ENCODE measurements at regions not wholly inside any gene's neighbourhood (a gene's known extent, or its start where the extent isn't known, plus 50 kb on each side); places are given as distances from the start of the nearest gene placed in this dataset.
A peak's percentile ranks its signal among the peaks of the same experiment; 100 is the strongest.
"Not testable (repeated sequence)": the region's sequence is repeated elsewhere in the genome, so short reads cannot be mapped to it uniquely, and the experiment has no call there.

DNA sequence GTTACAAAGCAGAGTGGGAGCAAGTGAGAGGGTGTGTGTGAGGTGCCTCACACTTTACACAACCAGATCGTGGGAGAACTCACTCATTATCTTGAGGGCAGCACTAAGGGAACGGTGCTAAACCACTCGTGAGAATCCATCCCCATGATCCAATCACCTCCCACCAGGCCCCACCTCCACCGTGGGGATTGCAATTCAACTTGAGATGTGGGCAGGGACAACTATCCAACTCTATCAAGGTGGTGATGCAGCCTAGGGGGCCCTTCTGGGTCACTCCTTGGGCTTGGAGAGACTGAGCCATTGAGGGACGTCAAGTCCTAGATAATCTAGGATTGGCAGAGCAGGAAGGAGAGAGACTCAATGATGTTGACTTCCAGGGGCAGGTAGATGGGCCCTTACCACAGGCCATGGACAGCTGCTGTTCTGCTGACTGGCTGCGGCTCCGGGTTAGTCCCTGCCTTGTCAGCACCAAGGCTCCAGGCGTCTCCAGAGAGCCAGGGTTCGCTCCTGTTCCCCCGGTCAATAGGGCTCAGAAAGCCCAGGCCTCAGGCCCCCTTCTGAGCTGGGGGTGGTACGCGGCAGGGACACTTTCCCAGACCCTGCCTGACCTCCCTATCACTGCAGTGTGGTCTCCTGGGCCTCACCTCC, 193.2 kb upstream of the HS6ST1 start:
- DNase-seq, result no peak

DNA sequence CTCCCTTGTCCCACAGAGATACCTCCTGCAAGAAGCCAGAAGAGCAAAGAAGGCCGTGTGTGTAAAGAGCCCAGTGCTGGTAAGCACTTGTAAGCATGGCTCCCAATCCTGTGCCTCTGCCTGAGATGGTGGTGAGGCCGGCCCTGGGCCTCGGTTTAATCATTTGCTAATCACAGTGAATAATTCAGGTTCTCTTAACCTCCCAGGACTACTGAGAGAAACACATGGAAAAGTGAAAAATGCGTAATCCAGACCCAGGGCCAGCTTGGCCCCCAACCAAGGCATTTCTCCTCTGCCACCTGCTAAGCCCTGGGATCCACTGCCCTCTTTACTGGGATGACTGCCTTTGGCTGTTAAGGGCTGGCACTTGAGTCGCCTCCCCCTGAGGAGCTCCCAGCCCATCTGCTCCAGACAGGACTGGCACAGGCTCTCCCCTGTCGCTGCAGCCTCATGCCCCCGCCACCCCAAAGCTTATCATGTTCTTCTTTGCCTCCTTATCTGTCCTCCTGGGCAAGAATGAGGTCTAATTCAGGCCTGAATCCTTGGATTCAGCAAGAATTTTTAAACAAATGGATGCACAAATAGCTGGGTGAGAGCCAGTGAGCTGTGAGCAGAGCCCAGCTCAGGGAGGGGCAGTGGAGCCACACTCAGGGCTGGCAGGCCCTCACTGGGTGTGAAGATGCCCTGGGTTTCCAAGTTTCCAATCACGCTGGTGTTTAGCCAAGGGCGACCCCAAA, 193.9 kb upstream of the HS6ST1 start:
- DNase-seq, result peak in 4 of 14 donors; percentile 4 to 99 (median 34)

DNA sequence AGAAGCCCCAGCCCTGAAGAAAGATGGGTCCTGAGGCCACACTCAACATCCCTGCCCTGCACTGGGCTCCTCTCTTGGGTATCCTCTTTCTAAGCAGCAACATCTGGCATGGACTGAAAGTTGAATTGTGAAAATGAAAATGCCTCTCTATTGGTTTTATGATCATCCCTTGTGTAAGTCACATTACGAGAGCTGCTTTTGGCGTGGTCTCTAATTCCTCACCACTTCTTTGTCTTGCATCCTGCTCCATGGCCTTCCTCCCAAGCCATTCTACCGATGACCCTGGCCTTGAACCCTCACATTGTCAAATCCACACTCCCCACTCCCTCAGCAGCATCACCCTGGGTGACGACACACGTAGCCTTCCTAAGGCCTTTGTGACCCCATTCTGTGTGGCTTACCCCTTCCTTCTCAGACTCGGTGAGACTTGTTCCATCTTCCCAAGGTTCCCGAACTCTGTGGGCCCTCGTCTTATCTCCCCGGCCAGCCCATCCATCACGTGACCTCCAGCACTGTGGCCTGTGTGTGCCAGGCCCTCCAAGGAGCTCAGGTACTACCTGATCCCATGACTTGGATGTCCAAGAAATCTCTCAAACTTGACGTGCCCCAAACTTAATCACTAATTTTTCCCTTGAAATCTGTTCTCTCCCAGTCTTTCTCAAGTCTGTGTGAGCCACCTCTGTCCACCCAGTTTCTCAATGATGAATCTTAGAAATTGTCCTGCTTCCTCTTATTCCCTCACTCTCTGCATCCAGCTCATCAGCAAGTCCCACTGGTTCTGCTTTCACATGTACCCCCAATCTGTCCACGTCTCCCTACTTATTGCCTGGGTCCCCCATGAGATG, 194.7 kb upstream of the HS6ST1 start:
- peak in 1 of 14 donors; percentile 20 for DNase-seq

DNA sequence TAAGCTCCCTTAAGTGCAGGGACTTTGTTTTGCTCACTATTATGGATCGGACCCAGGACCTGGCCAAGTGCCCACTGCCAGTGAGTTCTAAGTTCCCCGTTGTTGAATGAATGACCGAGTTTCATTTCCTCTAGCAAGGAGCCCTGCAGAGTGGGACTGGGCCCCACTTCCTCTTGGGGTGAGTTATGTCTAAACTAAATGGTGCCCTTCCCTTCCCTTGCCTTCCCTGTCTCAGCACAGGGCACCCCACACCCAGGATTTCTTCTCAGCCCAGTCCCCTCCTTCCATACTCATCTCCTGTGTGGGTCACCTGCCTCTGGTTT, 195.3 kb upstream of the HS6ST1 start:
- peak in 7 of 14 donors; percentile 6 to 43 (median 20) for DNase-seq

DNA sequence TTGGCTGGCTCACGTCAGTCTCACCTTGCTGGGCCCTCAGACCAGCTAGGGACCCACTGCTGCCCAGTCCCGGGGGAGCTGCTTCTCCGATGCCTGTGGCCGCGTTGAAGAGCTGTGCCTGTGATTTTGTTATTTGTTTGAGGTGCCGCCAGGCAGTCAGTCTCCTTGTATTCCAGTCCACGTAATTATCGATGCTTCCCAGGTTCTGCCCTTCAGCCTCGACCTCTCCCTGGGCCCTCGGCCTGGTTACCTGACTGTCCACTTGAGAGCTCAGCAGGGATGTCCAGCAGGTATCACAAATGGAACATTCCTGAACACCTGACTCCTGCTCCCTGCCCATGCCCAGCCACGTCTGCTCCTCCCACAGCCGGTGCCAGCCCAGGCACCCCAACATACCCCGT, 195.9 kb upstream of the HS6ST1 start:
- no peak for DNase-seq

DNA sequence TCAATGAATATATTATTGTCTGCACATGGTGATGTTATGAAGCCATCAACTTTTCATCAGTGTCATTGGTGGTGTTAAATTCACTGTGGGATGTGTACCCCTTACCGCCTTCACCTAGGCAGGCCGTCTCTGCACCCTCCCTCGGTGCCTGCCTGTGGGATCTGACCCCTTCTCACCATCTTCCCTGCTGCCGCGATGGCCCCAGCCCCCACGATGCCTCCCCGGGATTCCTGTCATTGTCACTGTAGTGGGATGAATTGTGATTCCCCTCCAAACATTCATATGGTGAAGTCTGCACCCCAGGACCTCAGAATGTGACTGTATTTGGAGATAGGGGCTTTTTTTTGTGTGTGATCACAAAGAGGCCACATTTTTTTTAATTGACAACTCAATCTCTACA, 198.3 kb upstream of the HS6ST1 start:
- DNase-seq, result no peak

DNA sequence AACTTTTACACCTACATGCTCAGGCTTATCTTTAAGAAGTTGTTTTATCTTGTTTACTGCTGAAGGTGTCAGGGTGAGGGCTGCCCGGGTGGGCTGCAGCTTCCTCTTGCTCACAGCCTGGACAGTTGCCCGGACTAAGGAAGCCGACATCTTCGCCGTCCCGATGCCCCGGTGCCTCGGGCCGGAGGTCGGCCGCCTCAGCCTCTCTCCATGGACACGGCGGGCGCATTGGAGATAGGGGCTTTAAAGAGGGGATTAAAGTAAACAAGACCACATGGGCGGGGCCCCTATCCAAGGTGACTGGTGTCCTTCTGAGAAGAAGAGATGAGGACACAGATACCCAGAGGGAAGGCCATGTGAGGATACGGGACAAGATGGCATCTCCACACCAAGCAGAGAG, 200.4 kb upstream of the HS6ST1 start:
- DNase-seq, result not testable (repeated sequence)

DNA sequence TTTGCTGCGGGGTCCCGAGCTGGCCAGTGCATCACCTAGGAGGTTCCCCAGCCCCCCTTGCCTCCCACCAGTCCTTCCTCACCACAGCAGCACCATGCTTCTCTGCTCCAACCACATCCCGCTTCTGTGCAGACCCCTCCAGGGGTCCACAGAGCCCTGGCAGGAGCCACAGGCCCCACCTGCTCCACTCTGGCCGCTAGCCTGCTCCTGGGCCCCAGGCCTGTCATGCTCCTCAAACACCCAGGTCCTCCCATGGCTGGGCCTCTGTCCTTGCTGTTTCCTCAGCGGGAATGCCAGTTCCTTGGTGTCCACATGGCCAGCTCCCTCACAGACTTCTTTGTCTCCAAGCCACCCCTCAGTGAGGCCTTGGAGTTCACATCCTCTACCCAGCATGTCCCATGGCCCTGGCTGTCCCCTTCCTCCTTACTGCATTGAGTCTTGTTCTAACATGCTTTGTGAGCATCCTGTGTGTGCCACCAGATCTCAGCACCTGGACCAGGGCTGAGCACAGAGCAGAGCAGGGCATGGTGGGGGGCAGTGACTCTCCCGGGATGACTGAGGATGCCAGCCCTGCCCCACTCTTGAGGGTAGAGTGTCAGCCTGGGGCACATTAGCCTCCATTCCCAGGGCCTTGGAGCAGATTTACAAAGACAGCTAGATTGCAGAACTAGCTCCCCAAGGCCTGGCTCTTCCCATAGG, 201.0 kb upstream of the HS6ST1 start:
- no peak for DNase-seq

DNA sequence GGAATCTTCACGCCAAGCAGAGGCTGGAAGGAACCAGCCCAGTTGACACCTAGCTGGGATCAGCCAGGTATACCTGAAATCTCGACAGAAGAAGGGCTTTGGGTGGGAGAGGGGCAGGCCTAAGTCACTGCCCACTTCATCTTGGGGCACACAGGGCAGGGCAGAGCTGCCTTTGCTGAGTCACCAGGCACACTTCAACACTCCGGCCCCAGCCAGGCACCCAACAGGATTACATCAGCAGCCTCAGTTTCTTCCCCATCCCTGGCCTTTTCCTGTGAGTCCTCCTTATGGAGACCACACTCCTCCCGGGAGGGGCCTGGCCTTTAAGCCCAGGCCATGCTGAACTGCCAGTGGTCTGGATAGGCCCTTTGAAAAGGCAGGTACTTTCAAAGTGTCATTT, 201.7 kb upstream of the HS6ST1 start:
- no peak for DNase-seq

DNA sequence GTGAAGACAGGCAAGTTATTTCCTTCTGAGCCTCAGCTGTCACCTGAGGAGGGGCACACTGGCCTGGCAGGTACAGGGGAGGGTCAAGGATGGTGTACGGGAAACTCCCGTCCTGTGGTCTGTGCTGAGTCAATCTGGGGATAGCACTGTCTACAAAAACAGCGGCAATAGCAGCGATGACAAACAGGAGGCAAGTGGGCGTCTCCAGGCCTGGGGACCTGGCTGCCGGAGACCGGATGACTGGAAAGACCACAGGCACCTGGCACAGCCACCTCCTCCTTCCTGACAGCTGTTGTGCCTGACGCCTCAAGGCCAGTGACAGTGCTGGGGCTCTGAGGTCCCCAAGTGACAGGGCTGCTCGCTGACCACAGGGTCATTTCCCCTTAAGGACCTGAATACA, 202.1 kb upstream of the HS6ST1 start:
- no peak for DNase-seq

DNA sequence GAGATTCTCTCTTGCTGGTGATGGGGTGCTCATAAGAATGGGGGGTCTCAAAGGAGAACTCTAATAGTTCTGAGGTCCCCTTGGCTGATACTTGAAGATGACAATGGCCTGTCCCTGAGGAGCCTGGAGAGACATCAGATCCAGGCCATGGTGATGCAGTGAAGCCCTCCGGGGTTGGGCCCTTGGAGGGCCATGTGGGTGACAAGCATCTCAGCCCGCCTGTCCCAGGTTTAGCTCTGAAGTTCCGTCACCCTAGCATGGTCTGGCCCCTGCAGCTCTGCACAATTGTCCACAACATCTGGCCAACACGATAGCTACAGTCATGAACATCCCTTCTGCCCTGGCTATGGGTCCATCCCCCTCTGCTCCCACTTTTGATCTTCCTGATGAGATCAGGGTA, 202.8 kb upstream of the HS6ST1 start:
- DNase-seq, result no peak

DNA sequence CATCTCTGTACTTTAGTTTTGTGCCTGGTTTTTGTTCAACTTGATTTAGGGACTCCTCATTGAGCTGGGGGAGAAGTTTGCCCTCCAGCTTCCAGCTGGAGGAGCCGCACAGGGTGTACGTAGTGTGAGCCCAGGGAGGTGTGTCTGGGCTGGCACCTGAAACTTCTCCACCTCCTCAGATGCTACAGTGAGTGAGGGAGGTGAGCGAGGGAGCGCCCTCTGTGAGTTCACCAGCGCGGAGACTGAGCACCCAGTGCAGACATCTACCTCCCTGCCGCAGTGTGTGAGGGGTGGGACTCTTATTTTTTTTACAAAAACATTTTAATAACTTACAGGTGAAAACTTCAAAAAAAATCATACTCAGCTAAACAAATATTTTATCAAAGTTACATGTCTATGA, 204.2 kb upstream of the HS6ST1 start:
- no peak for DNase-seq

DNA sequence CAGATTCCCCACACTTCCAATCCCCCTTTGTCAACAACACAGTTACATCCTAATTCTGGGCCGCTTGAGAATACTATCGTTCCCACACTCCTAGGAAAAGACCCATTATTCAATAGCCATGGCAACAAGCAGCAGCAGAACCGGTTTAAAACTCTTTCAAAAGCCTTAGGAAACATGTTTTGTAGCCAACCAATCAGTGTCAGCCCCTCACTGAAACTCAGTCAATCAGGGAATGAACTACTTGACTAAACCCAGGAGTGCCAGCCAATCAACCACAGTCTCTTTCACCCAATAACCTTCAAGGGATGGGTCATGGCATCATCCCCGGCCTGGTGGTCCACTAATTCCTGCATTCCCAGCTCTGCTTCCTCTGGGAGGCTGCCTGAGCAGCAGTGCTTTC, 204.8 kb upstream of the HS6ST1 start:
- no peak for DNase-seq

DNA sequence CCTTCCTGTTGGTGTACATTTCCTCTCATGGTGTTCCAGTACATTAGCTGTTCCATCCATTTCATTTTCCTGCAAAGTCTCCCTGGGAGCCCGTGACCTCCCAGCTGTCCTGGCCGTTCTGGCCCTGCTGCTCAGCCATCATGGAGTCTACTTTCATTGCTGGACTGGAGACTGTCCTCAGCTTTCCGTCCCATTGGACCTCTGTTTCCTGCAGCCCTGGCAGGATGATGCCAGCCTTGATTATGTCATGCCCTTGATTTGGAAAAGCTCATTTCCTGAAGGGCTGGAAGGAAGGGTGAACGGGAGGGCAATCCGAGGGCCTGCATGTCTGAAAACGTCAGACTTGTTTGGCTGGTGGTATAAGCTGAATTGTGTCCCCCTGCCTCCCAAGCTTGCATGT, 205.5 kb upstream of the HS6ST1 start:
- no peak for DNase-seq

DNA sequence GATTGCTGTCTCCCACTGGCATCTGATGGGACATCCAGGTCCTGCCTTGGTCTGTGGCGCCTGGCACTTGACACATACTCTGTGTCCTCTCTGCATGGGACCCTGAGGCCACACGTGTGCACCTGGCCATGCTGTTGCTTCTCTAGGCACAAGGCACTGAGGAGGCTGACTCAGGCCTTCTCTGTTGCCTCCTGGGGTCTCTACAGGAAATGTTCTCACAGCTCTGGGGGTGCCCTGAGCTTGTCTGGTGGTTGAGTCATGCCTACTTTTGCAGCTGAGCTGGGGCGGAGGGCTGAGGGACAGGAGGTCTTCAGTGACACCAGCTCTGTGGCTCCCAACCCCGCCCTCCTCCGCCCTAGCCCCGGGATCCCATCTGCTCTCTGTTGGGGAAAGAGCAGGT, 207.0 kb upstream of the HS6ST1 start:
- no peak for DNase-seq

DNA sequence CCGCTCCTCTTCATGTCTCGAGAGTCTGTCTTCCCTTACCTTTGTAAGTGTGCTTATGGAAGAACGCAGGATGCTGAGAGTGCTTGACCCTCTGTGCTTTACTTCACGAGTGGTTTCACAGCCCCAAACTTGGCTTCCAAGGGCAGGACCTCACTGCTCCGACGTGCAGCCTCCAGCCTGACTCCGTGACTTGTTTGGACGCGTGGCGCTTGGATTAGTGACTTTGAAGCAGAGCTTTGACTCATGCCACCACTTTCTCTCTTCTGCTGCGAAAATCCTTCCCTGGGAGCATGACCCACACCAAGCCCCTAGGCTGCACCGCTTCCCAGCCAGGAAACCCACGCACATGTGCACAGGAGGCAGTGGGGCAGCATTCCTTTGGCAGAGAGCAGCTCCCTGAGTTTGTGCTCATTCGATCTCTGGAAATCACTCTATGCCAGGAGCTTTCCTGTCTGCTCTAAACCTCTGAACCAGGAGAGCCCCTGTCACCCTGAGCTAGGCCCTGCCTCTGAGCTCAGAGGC, 207.8 kb upstream of the HS6ST1 start:
- DNase-seq, result no peak

DNA sequence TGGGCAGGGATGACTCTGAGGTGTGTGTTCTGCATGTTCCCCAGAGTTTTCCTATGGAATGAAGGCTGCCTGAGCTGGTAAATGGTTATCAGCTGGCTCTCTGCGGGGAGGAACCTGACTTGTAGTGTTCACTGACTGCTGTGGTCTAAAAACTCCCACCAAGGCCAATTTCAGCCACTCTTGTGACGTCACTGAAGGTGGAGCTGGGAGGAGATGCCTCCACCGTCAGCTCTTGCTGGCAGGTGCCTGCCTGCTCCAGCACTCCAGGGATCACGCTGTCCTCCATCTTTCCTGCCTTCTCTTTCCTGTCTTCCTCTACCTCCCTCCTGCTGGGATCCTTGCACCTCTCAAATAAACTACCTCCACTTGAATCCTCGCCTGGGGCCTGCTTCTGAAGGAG, 209.5 kb upstream of the HS6ST1 start:
- no peak for DNase-seq

DNA sequence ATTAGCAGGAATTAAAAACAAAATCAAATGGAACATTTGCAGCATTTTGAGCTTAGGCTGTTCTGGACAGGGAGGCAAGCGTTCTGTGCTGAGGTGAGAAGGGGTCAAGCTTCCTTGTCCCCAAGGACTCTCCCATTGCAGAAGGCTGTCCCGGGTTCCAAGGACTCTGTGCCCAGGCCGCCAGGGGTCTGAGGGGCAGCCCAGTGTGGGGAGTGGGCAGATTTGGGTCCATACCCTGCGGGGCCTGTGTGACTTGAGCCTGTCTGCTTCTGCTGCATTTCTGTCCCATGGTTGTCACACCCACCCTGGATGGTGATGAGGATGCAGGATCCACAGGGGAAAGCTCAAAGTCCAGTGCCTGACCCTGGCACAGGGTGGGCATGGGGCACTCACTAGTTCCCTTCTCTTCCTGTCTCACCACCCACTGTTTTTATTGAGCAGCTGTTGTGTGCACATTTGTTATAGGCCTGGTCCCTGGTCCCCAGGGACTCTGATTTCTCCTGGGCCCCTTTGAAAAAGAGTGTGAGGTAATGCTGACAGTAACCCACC, 211.4 kb upstream of the HS6ST1 start:
- DNase-seq, result no peak

DNA sequence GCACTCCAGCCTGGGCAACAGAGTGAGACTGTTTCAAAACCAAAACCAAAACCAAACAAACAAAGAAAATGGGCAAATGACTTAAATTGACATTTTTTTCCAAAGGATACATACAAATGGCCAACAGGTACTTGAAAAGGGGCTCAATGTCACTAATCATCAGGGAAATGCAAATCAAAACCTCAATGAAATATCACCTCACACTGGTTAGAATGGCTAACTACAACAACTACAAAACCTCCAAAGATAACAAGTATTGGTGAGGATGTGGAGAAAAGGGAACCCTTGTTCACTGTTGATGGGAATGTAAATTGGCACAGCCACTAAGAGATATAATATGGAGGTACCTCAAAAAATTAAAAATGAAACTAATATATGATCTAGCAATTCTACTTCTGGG, 213.2 kb upstream of the HS6ST1 start:
- DNase-seq, result no peak

DNA sequence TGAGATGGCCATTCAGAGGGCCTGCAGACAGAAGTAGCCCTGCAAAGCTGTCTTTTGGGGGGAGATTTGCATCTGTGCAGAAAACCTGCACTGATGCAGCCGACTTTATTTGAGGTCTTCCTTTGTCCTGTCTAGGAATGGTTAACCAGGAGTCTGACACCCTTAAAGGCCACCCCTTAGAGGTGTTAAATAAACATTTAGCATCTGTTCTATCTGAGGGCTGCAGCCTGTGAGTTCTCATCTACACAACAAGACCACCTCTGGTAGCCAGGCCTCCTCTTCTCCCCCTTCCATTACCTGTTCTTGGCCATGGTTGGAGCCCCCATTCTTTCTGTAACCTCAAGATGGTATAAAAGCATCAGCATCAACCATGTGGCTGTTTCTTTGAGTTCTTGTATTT, 214.4 kb upstream of the HS6ST1 start:
- DNase-seq, result no peak

DNA sequence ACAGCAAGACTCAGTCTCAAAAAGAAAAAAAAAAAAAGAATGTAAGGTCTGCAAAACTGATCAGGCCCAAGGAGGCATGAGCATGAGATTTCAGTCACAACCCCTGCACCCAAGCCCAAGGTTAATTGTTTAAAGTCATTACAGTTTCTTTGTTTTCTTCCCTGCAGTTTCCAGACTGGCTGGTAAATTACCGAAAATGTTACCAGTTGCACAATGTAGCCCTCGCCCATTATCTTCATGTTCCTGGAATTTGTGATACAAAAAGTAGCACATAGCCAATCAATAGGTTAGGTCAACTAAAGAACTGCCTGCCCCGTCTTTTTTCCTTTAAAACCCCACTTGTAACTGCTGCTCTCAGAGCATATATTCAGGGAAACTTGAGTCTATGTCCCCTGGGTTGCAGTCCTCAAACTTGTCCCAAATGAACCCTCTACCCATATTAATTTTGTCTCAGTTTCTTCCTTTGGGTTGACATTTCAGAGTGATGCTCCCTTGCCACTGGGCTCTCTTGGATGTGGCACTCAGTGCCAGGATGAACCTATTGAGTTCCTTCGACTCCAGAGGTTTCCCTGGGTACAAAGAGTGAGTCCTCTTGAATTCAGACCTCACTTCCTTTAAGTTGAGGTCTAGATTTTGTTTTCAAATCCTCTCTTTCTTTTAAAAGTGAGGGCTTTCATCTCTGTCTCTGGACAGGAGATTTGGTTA, 216.2 kb upstream of the HS6ST1 start:
- no peak for DNase-seq

DNA sequence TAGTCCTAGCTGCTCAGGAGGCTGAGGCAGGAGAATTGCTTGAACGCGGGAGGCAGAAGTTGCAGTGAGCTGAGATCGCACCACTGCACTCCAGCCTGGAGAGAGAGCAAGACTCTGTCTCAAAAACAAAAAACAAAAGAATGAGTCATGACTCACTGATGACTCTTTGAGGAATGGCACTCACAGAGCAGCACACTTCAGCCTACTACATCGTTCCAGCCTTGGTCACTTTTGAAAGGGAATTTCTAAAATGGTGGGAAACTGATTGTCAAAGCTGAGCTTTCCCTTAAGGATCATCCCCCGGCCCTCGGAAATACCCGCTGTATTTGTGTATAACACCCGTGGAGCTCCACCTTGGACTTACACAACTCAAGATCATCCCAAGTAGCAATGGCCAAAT, 217.3 kb upstream of the HS6ST1 start:
- DNase-seq, result no peak

Measured in C1 segment of cervical spinal cord (tissue), 14 donors.